Adrenal gland (tissue), 5 donors: ENCODE measurements at regions not wholly inside any gene's neighbourhood (a gene's known extent, or its start where the extent isn't known, plus 50 kb on each side); places are given as distances from the start of the nearest gene placed in this dataset.

Source experiments
- POLR2A ChIP-seq, 2 donors: fragments of 450-650 bp; IDR thresholded peaks; one replicate each; pipeline ENCODE4 v1.6.1; 2017; ENCODE audit warnings: antibody characterized with exemption in 2 of 2, mild to moderate bottlenecking in 2 of 2, moderate library complexity in 1 of 2
- TF ChIP-seq, protein P1 (sequence below), 6 experiments: fragments of 450-650 bp in 4 of 6; fragments of 200-600 bp in 2 of 6; sonication (generic) in 1 of 6; IDR thresholded peaks; 1 replicate in 5 of 6; 2 replicates in 1 of 6; pipeline versions ENCODE4 v1.5.1 to v1.8.0; 2016 to 2021; ENCODE audit warnings: antibody characterized with exemption in 6 of 6, mild to moderate bottlenecking in 2 of 6, moderate library complexity in 1 of 6
- donor health status: DM: no; HTN: no; CAD: no.

GRCh38 chr2:128602038-128602698 is 283.5 kb upstream of the HS6ST1 start:
- TF ChIP-seq, protein P1, sequence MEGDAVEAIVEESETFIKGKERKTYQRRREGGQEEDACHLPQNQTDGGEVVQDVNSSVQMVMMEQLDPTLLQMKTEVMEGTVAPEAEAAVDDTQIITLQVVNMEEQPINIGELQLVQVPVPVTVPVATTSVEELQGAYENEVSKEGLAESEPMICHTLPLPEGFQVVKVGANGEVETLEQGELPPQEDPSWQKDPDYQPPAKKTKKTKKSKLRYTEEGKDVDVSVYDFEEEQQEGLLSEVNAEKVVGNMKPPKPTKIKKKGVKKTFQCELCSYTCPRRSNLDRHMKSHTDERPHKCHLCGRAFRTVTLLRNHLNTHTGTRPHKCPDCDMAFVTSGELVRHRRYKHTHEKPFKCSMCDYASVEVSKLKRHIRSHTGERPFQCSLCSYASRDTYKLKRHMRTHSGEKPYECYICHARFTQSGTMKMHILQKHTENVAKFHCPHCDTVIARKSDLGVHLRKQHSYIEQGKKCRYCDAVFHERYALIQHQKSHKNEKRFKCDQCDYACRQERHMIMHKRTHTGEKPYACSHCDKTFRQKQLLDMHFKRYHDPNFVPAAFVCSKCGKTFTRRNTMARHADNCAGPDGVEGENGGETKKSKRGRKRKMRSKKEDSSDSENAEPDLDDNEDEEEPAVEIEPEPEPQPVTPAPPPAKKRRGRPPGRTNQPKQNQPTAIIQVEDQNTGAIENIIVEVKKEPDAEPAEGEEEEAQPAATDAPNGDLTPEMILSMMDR (IDR thresholded peaks at IDR 0.05), result no peak
- no peak for TF ChIP-seq POLR2A (IDR thresholded peaks at IDR 0.05)
